Astrocyte of the cerebellum (primary cell): ENCODE measurements at regions not wholly inside any gene's neighbourhood (a gene's known extent, or its start where the extent isn't known, plus 50 kb on each side); places are given as distances from the start of the nearest gene placed in this dataset.

ENCODE experiments used
- DNase-seq: peaks from one replicate; pipeline ENCODE4 v3.0.0-alpha.2; 2011; ENCODE audit warnings: low read depth
- H3K4me3 ChIP-seq: 2 replicates; pipeline ENCODE4 v1.5.1; 2011; ENCODE audit warnings: mild to moderate bottlenecking, low read depth, low read length, moderate library complexity
- in situ Hi-C: cut with HindIII; loops from 2 replicates; pipeline ENCODE4 v1.10.0; 2017; ENCODE audit warnings: low sequenced_read_pairs
- TF ChIP-seq, protein P1 (sequence below): IDR thresholded peaks from 2 replicates; pipeline ENCODE4 v1.5.1; 2012; ENCODE audit warnings: low read length, low read depth, moderate library complexity, mild to moderate bottlenecking; ENCODE audit errors: missing control alignments

DNA sequence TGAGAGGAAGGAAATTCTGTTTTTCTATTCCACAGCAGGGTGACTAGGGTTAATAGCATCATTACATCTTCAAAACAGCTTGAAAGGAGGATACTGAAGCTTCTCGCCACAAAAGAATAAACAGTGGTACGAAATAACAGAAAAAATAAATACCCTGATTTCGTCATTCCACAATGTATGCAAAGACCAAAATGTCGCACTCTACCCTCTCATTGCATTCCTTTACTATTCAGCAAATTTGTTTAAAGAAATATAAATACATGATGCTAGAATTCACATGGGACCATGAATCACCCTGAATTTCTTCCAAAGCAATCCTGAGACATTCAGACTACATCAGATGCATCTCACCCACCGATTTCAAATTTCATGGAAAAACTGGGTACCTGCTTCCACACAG is 112.3 kb upstream of the TOP3B start:
- no peak overlapping the region for H3K4me3 ChIP-seq
- DNase-seq: no peak
- in situ Hi-C loops: loop anchor here (5.0 kb wide), 1 partner anchor 87 kb away; no protein-coding TSS in a partner anchor
- TF ChIP-seq, protein P1, sequence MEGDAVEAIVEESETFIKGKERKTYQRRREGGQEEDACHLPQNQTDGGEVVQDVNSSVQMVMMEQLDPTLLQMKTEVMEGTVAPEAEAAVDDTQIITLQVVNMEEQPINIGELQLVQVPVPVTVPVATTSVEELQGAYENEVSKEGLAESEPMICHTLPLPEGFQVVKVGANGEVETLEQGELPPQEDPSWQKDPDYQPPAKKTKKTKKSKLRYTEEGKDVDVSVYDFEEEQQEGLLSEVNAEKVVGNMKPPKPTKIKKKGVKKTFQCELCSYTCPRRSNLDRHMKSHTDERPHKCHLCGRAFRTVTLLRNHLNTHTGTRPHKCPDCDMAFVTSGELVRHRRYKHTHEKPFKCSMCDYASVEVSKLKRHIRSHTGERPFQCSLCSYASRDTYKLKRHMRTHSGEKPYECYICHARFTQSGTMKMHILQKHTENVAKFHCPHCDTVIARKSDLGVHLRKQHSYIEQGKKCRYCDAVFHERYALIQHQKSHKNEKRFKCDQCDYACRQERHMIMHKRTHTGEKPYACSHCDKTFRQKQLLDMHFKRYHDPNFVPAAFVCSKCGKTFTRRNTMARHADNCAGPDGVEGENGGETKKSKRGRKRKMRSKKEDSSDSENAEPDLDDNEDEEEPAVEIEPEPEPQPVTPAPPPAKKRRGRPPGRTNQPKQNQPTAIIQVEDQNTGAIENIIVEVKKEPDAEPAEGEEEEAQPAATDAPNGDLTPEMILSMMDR: no peak

DNA sequence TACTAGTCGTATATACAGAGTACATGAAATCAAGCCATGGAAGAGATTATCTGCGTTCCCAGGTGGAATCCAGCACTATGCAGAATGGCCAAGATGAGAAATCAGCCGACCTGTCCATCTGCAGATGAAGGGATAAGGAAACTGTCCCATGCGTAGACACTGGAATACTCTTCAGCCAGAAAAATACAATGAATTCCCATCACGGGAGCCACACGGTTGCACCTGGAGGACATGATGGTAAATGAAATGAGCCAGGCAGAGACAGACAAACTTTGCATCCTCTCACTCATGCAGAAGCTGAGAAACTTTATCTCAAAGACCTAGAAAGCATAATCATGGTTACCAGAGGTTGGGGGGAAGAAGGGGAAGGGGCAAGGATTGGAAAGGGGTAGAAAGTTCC is 111.9 kb upstream of the TOP3B start:
- no peak for DNase-seq
- in situ Hi-C loops: no loop called here

DNA sequence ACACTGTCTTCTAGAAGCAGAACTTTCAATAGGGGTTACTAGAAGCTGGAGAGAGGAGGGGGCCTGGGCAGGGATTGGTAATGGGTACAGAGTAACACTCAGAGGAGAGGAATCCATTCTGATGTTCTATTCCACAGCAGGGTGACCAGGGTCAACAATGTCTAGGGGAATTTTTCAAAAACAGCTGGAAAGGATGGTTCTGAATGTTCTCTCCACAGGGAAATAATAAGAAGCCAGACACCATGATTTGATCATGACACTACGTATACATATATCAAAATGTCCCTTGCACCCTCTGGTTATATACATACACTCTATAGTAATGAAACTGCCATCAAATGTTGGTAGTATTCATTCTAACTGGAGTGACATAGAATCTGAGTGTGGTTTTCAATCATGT is 111.2 kb upstream of the TOP3B start:
- H3K4me3 ChIP-seq: no peak overlapping the region
- in situ Hi-C loops: no loop called here
- TF ChIP-seq, protein P1: no peak
- no peak for DNase-seq

More for the DNA sequence above, 111.9 kb upstream of the TOP3B start:
- TF ChIP-seq, protein P1: no peak
- no peak overlapping the region for H3K4me3 ChIP-seq

DNA sequence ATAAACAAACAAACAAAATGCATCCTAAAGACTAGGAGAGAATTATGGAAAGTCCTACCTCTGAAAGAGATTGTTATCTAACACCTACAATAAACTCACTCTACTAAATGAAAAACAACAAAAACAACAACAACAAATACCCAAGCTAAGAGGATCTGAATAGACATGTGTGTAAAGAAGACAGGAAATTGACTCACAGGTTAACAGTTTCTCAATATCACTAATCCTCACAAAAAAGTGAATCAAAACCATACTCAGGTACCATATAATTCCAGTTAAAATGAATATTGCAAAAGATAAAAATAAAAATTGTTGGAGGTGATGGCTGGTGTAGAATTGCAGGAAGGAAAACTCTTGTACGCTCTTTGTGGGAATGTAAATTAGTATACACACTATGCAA is 110.4 kb upstream of the TOP3B start:
- no peak for DNase-seq
- in situ Hi-C loops: no loop called here
- no peak overlapping the region for H3K4me3 ChIP-seq
- TF ChIP-seq, protein P1: no peak

DNA sequence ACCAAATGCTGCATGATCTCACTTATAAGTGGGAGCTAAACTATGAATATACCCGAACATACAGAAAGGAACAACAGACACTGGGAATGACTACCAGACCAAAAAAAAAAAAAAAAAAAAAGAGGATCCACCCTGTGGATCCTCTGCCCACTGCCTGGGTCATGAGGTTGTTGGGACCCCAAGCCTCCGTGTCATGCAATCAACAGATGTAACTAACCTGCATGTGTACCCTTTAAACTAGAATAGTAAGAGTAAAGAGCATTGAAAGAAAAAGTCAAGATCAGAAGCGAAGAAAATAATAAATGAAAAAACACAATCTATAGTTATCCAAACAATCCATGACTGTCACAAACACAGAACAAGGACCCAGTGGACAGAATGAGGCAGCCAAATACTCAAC is 109.5 kb upstream of the TOP3B start:
- DNase-seq: no peak
- TF ChIP-seq, protein P1: no peak
- H3K4me3 ChIP-seq: no peak overlapping the region
- in situ Hi-C loops: no loop called here

DNA sequence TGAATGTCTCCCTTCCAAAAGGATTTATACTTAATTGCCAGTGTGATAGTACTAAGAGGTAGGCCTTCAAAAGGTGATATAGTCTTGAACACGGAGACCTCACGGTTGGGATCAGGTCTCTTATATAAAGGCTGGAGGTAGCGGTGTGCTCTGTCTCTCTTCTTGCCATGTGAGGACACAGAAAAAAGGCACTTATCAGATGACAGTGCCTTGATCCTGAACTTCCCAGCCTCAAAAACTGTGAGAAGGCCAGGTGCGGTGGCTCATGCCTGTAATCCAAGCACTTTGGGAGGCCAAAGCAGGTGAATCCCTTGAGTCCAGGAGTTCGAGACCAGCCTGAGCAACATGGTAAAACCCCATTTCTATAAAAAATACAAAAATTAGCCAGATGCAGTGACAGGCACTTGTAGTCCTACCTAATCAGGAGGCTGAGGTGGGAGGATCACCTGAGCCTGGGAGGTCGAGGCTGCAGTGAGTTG is 108.9 kb upstream of the TOP3B start:
- H3K4me3 ChIP-seq: no peak overlapping the region
- TF ChIP-seq, protein P1: no peak
- DNase-seq: no peak
- in situ Hi-C loops: no loop called here

DNA sequence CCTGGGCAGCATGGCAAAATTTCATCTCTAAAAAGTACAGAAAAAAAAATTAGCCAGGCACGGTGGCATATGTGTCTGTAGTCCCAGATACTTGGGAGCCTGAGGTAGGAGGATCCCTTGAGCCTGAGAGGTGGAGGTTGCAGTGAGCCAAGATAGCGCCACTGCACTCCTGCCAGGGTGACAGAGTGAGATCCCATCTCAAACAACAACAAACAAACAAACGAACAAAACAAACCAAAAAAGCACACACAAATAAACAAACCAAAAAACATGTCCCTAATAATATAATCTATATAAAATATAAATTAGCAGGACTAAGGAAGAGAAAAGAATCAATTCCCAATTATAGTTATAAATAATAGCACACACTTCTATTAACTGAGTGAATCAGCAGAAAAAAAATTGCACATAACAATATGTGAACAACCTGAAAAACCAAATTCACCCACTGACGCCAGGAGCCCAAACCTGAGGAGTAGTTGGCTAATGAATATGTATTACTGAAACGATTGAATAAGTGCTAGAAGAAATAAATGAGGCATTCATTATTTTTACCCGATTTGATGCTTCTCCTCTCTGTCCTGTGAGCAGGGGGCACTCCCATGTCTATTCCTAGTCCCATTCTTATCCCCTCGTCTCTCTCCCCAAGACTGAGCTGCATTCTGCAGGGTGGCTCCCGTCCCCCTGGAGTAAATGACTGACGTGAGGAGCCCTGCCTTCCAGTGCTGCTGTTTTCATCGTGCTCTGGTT is 108.2 kb upstream of the TOP3B start:
- DNase-seq: no peak
- H3K4me3 ChIP-seq: no peak overlapping the region
- in situ Hi-C loops: no loop called here
- TF ChIP-seq, protein P1: no peak
